Inferior parietal cortex (tissue), 1 donor: ENCODE measurements at regions not wholly inside any gene's neighbourhood (a gene's known extent, or its start where the extent isn't known, plus 50 kb on each side); places are given as distances from the start of the nearest gene placed in this dataset.
"Not testable (repeated sequence)": the region's sequence is repeated elsewhere in the genome, so short reads cannot be mapped to it uniquely, and the experiment has no call there.

Source experiments
- DNase-seq: peaks from one replicate; pipeline ENCODE4 v3.0.0-alpha.2; 2016; ENCODE audit errors: extremely low spot score

DNA sequence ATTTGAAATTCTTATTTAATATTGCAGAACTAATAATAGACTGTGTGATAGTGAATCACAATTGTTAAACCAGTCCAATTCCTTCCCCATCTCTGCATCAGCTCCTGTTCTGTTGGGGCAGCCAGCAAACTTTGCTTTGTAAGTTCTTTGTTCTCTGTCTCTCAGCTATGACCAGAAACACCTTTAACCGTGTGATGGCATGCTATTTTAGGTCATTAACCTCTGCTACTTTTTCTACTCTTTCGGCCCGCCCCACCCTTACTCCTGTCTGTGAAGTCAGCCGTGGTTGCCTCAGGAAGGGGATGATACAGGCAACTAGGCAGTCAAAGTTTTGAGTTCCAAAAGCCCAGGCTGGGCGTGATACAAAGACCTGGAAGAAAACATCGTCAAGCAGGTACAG lies 51.3 kb upstream of the EGFL6 start:
- no peak for DNase-seq

GRCh38 chrX:13515211-13515930 lies 54.0 kb upstream of the EGFL6 start:
- DNase-seq, result no peak

GRCh38 chrX:13511944-13512330 lies 57.5 kb upstream of the EGFL6 start:
- no peak for DNase-seq

GRCh38 chrX:13511241-13511943 lies 58.0 kb upstream of the EGFL6 start:
- DNase-seq, result no peak

GRCh38 chrX:13507893-13508292 lies 61.5 kb upstream of the EGFL6 start:
- DNase-seq, result no peak

DNA sequence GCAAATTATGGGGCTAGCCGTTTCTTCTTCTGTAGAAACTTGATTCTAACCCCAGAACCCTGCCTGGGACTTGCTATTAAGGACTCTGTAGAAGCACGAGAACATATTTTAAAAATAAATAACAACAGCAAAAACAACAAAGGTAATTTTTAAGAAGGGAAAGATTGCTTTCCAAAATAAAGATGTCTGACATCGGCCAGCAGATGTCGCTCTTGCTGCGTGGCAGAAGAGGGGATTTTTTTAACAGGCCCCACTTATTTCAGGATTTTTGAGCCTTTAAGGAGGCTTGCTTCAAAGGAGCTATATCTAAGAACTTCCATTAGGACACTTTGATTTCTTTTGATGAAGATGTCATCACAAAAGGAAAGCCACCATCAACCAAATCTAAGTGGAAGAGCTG lies 62.8 kb upstream of the EGFL6 start:
- DNase-seq, result peak; percentile 49

GRCh38 chrX:13502590-13502989 lies 66.8 kb upstream of the EGFL6 start:
- no peak for DNase-seq

- no peak for DNase-seq
Observed at GRCh38 chrX:13499736-13500135, 69.7 kb upstream of the EGFL6 start.

GRCh38 chrX:13498238-13498637 lies 71.2 kb upstream of the EGFL6 start:
- DNase-seq, result no peak

- no peak for DNase-seq
Observed at GRCh38 chrX:13495232-13495631, 74.2 kb upstream of the EGFL6 start.

- no peak for DNase-seq
Observed at GRCh38 chrX:13494562-13494961, 74.8 kb upstream of the EGFL6 start.

DNA sequence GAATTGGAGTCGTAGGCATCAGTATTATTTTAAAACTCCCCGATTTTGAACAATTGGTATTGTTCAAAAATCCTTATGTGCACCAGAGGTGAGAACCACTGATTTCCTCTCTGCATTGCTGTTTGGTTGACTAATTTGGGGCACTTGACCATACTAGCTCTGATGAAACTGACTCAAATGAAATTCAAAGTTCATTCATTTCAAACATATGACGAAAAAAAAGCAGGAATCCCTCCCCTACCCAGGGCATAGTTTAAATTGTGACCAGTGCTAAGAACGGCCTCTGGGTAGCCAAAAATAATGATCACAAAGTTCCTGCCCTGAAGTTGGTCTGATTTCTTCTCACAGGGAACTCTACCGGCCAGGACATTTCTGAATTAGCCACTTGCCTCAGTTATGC lies 75.7 kb upstream of the EGFL6 start:
- no peak for DNase-seq

DNA sequence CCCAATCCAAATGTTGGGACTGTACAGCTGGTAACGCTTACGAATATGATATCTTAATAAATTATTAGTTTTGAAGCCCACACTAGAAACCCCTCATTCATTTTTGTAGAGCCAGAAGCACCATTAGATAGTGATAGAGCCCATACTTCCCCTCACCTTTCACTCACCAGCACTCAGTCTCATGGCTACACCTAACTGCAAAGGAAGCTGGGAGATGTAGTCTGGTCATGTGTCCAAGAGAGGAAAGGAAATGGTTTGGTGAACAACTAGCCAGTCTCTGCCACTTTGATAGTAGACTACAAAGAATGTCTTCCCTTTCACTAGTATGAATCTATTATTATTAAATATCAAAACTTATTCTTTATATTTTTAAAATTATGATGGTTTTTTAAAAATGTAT lies 77.1 kb upstream of the EGFL6 start:
- no peak for DNase-seq

GRCh38 chrX:13491061-13491460 lies 78.3 kb upstream of the EGFL6 start:
- DNase-seq, result no peak

GRCh38 chrX:13489454-13489853 lies 79.9 kb upstream of the EGFL6 start:
- DNase-seq, result no peak

GRCh38 chrX:13487731-13488505 lies 81.5 kb upstream of the EGFL6 start:
- peak; percentile 71 for DNase-seq

GRCh38 chrX:13485167-13485566 lies 84.2 kb upstream of the EGFL6 start:
- no peak for DNase-seq

DNA sequence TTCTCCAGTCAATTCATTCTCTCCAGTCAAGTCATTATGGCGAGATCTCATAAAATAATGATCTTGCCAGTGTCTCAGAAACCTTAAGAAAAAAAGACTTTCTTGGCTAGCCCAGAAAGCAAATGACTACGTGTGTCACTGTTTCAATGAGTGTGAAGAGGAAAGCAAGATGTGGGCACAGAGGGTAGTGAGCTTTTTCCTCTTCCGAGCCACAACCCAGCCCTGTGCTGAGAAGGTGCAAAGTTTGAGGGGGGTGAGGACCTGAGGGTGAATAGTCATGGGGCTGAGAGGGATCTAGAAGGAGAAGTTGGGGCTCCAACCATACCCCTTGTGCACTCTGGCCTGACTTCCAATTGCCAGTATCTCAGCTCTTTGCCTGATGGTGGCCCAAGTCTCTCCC lies 85.6 kb upstream of the EGFL6 start:
- DNase-seq, result no peak

- DNase-seq, result no peak
Observed at GRCh38 chrX:13482746-13483541, 86.5 kb upstream of the EGFL6 start.

DNA sequence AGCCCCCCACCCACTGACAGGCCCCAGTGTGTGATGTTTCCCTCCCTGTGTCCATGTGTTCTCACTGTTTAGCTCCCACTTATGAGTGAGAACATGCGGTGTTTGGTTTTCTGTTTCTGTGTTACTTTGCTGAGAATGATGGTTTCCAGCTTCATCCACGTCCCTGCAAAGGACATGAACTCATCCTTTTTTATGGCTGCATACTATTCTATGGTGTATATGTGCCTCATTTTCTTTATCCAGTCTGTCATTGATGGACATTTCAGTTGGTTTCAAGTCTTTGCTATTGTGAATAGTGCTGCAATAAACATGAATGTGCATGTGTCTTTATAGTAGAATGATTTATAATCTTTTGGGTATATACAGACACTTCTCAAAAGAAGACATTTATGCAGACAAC lies 88.6 kb upstream of the EGFL6 start:
- not testable (repeated sequence) for DNase-seq

GRCh38 chrX:13479452-13479813 lies 90.0 kb upstream of the EGFL6 start:
- DNase-seq, result no peak
